SJCRH30 (cell line): ENCODE measurements at regions not wholly inside any gene's neighbourhood (a gene's known extent, or its start where the extent isn't known, plus 50 kb on each side); places are given as distances from the start of the nearest gene placed in this dataset.
A peak's percentile ranks its signal among the peaks of the same experiment; 100 is the strongest.

ENCODE experiments used
- DNase-seq, 2 experiments: peaks; one replicate each; pipeline ENCODE4 v3.0.0-alpha.2; 2015 to 2020
- H3K27ac ChIP-seq: fragments of 250-450 bp; sonication (Bioruptor Pico); 2 replicates; pipeline ENCODE4 v1.5.1; 2020; ENCODE audit warnings: mild to moderate bottlenecking, moderate library complexity
- H3K27me3 ChIP-seq: fragments of 250-450 bp; sonication (Bioruptor Pico); 2 replicates; pipeline ENCODE4 v1.5.1; 2020; ENCODE audit warnings: mild to moderate bottlenecking, moderate library complexity
- H3K36me3 ChIP-seq: fragments of 250-450 bp; sonication (Bioruptor Pico); 2 replicates; pipeline ENCODE4 v1.5.1; 2020; ENCODE audit warnings: mild to moderate bottlenecking, moderate library complexity
- H3K4me1 ChIP-seq: fragments of 250-450 bp; sonication (Bioruptor Pico); 2 replicates; pipeline ENCODE4 v1.5.1; 2020; ENCODE audit warnings: mild to moderate bottlenecking, moderate library complexity
- H3K4me3 ChIP-seq: fragments of 250-450 bp; sonication (Bioruptor Pico); 2 replicates; pipeline ENCODE4 v1.5.1; 2020; ENCODE audit warnings: mild to moderate bottlenecking, moderate library complexity
- H3K9me3 ChIP-seq: fragments of 250-450 bp; sonication (Bioruptor Pico); replicated peaks from 2 replicates; pipeline ENCODE4 v1.5.1; 2020; ENCODE audit warnings: mild to moderate bottlenecking, moderate library complexity

- no peak overlapping the region for H3K27ac ChIP-seq
Measured at GRCh38 chr7:54837761-54838160, 78.8 kb upstream of the SEC61G start.

DNA sequence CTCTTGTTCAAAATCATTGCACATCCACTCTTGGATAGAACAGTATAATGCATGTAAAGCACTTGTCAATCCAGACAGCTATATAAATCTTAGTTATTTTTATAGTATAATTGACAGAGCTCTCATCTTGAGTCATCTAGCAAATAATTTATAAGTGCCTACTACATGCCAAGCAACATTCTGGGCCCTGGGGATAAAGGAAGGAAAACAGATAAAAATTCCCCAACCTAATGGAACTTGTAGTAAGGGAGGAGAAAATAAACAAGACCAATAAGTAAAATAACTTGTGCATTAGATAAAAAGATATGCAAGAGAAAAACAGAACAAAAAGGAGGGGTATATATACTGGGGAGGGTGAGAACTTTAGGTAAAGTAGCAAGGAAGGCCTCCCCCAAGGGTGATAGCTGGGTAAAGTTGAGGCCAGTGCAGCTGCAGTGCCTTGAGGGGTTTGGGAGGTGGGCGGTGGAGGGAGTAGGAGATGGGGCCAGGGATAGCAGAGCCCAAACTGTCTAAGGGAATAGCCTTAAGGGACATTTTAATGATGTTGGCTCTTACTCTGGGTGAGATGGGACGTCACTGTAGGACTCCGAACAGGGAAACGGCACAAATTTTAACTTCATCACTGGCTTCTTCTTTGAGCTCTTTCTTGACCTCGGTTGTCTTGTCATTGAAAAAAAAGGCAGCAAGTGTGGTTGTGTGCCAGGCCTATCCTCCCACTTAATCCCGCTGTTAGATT is 79.3 kb upstream of the SEC61G start:
- H3K27ac ChIP-seq, result no peak overlapping the region

More at GRCh38 chr7:54837761-54838160, 78.8 kb upstream of the SEC61G start:
- H3K27me3 ChIP-seq, result no peaks in the 10 kb centered on the region
- H3K4me3 ChIP-seq, result no peak overlapping the region
- H3K36me3 ChIP-seq, result no peaks in the 10 kb centered on the region
- H3K4me1 ChIP-seq, result peaks cover 13% of the 10 kb centered on the region
- no peaks in the 10 kb centered on the region for H3K9me3 ChIP-seq
- no peak for DNase-seq

DNA sequence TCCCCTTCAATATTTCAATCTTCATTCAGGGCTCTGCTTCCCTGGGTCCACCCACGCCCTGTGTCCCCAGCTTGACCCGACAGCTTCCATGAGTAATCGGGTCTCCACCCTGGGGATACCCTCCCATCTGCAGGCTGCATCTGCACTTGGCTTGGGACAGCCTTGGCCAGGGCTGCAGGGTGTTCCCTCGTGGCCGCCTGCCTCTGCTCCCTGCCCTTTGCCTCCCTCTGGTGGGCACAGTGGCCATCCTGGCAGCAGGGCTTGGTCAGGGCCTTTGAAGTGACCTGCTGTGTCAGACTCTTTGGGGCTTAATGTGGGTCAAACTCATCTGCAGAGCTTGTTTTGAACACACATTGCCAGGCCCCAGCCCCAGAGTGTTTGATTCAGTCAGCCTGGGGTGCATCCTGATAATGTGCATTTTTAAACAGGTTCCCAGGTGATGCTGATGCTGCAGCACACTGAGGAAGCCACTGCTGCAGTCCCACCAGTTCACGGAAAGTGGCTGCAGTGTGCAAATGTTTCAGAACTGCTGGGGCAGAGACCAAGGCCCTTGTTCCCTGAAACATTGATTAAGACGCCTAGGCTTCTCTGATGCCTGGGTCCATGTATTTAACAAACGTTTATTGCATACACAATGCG is 80.7 kb upstream of the SEC61G start:
- no peaks in the 10 kb centered on the region for H3K27me3 ChIP-seq
- no peak overlapping the region for H3K4me3 ChIP-seq
- no peaks in the 10 kb centered on the region for H3K36me3 ChIP-seq
- H3K27ac ChIP-seq, result no peak overlapping the region
- peak; percentile 61 to 70 for DNase-seq
- no peaks in the 10 kb centered on the region for H3K9me3 ChIP-seq
- H3K4me1 ChIP-seq, result peaks cover 13% of the 10 kb centered on the region

More for the DNA sequence above, 79.3 kb upstream of the SEC61G start:
- no peaks in the 10 kb centered on the region for H3K27me3 ChIP-seq
- H3K9me3 ChIP-seq, result no peaks in the 10 kb centered on the region
- no peaks in the 10 kb centered on the region for H3K36me3 ChIP-seq
- DNase-seq, result no peak
- H3K4me3 ChIP-seq, result no peak overlapping the region
- H3K4me1 ChIP-seq, result peaks cover 13% of the 10 kb centered on the region

DNA sequence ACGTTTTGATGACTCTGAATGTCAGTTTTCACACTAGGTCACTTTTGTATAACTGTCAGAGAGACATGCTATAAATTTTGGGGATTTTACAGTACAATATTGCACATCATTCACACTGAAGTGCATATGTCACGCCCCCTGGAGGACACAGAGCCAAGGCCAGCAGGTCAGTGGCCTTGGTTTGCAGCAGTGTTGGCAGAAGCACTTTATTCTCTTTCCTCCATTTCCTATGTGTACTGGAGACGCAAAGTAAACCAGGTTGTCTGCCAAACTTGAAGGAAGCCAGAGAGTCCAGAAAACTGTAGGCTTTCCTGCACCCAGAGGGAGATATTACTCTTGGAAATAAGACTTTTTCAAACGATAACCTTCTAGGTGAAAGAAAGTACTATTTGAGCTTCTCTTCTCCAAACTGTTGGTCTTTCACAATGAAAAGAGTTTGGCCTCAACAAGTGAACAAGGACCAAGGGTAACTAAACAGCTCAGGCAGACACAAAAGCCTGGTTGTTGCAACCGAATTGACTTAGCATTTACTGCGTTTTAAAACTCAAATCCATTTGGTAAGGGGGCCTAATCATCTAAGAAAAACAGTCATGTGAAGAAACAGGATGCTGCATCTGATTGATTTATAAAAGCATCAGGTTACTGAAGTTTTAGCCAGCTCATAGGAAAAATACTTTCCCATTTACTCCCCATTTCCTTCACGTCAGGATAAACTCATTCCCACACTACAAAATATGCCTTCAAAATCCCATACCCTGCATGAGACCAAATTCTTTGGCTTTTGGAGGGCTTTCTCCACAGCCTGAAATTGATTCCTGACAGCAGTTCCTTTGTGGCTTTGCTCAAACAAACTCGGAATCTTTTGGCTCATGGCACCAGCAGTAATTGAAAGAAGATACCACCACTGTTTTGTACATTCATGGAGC is 83.0 kb upstream of the SEC61G start:
- peak; percentile 21 to 68 for DNase-seq
- H3K27ac ChIP-seq, result no peak overlapping the region
- H3K9me3 ChIP-seq, result no peaks in the 10 kb centered on the region
- H3K36me3 ChIP-seq, result no peaks in the 10 kb centered on the region
- no peaks in the 10 kb centered on the region for H3K27me3 ChIP-seq
- no peak overlapping the region for H3K4me3 ChIP-seq
- peaks cover 13% of the 10 kb centered on the region for H3K4me1 ChIP-seq

GRCh38 chr7:54843841-54844355 is 84.9 kb upstream of the SEC61G start:
- Histone ChIP-seq H3K4me1 (peaks cover 13% of the 10 kb centered on the region), H3K27ac (no peak overlapping the region), H3K27me3 (no peaks in the 10 kb centered on the region), H3K4me3 (no peak overlapping the region), H3K9me3 (no peaks in the 10 kb centered on the region), H3K36me3 (no peaks in the 10 kb centered on the region)
- no peak for DNase-seq

- Histone ChIP-seq H3K27me3 (no peaks in the 10 kb centered on the region), H3K4me1 (peaks cover 9% of the 10 kb centered on the region), H3K9me3 (no peaks in the 10 kb centered on the region), H3K36me3 (no peaks in the 10 kb centered on the region), H3K4me3 (no peak overlapping the region), H3K27ac (no peak overlapping the region)
- DNase-seq, result no peak
Measured at GRCh38 chr7:54846273-54846672, 87.3 kb upstream of the SEC61G start.

DNA sequence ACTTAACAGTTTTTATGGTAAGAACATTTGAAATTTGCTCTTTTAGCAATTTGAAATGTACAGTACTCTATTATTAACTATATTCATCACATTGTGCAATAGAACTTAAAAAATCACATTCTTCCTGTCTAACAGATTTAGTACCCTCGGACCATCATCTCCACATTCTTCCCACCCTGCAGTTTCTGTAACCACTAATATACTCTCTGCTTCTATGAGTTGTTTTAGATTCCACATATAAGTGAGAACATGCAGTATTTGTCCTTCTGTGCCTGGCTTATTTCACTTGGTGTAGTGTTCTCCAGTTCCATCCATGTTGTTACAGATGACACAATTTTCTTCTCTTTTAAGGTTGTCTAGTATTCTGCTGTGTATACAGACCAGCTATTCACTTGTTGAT is 88.9 kb upstream of the SEC61G start:
- no peak for DNase-seq
- no peaks in the 10 kb centered on the region for H3K9me3 ChIP-seq
- H3K27me3 ChIP-seq, result no peaks in the 10 kb centered on the region
- H3K36me3 ChIP-seq, result no peaks in the 10 kb centered on the region
- no peak overlapping the region for H3K27ac ChIP-seq
- H3K4me3 ChIP-seq, result no peak overlapping the region
- H3K4me1 ChIP-seq, result no peaks in the 10 kb centered on the region; the same call in 1 of the 2 replicates

GRCh38 chr7:54856856-54857255 is 97.8 kb upstream of the SEC61G start:
- no peak overlapping the region for H3K4me3 ChIP-seq
- H3K9me3 ChIP-seq, result no peaks in the 10 kb centered on the region
- no peaks in the 10 kb centered on the region for H3K36me3 ChIP-seq
- H3K27ac ChIP-seq, result no peak overlapping the region
- H3K27me3 ChIP-seq, result no peaks in the 10 kb centered on the region
- no peak for DNase-seq
- H3K4me1 ChIP-seq, result no peaks in the 10 kb centered on the region

GRCh38 chr7:54857294-54857693 is 98.3 kb upstream of the SEC61G start:
- no peaks in the 10 kb centered on the region for H3K9me3 ChIP-seq
- H3K27me3 ChIP-seq, result no peaks in the 10 kb centered on the region
- H3K4me1 ChIP-seq, result no peaks in the 10 kb centered on the region
- no peak overlapping the region for H3K27ac ChIP-seq
- H3K4me3 ChIP-seq, result no peak overlapping the region
- DNase-seq, result no peak
- H3K36me3 ChIP-seq, result no peaks in the 10 kb centered on the region

GRCh38 chr7:54858008-54858692 is 99.1 kb upstream of the SEC61G start:
- no peak overlapping the region for H3K4me3 ChIP-seq
- H3K27ac ChIP-seq, result no peak overlapping the region
- no peaks in the 10 kb centered on the region for H3K36me3 ChIP-seq
- H3K9me3 ChIP-seq, result no peaks in the 10 kb centered on the region
- peak in 1 of 2 experiments; percentile 22 for DNase-seq
- no peaks in the 10 kb centered on the region for H3K4me1 ChIP-seq
- H3K27me3 ChIP-seq, result no peaks in the 10 kb centered on the region

GRCh38 chr7:54859066-54859465 is 100.1 kb upstream of the SEC61G start:
- no peak for DNase-seq
- no peak overlapping the region for H3K27ac ChIP-seq
- H3K4me3 ChIP-seq, result no peak overlapping the region
- no peaks in the 10 kb centered on the region for H3K27me3 ChIP-seq
- no peaks in the 10 kb centered on the region for H3K36me3 ChIP-seq
- H3K9me3 ChIP-seq, result no peaks in the 10 kb centered on the region
- H3K4me1 ChIP-seq, result no peaks in the 10 kb centered on the region

- Histone ChIP-seq H3K4me1 (peaks cover 3% of the 10 kb centered on the region), H3K36me3 (no peaks in the 10 kb centered on the region), H3K27me3 (no peaks in the 10 kb centered on the region), H3K4me3 (no peak overlapping the region), H3K27ac (no peak overlapping the region), H3K9me3 (no peaks in the 10 kb centered on the region)
- DNase-seq, result no peak
Measured at GRCh38 chr7:54859545-54859944, 100.5 kb upstream of the SEC61G start.

DNA sequence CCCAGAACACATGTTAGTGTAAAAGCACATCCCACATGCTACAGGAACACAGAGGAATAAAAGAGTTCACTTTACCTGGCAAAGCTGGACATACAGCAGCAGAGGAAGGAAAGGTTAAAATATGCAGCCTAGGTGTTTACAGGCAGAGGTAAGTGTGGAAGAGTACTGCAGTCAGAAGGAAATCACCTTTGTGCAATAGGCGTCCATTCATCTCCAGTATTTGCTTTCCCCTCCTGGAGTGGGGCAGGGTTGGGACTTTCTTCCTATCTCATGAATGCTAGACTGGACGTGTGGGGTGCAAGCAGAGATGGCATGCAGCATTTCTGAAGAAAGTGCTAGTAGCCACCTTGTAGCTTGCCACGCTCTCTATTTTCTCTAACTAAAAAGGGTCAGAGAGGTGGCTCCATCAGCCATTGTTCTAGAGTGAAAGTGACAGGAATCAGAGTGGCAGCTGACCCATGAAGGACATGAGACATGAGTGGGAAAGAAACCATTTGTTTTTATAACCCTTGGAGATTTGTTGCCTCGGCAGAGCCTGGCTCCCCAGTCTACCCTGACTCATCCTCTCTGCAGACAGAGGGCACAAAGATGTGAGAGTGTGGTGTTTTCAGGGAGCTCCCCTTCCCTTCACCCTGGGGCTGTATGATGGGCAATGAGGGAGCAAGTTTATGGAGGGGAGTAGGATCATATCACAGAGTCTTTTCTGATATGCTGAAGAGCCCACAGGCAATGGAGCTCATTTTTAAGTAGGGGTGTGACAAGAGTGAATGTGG is 101.2 kb upstream of the SEC61G start:
- H3K4me3 ChIP-seq, result no peak overlapping the region
- H3K9me3 ChIP-seq, result no peaks in the 10 kb centered on the region
- DNase-seq, result no peak
- H3K4me1 ChIP-seq, result peaks cover 9% of the 10 kb centered on the region
- no peak overlapping the region for H3K27ac ChIP-seq
- H3K36me3 ChIP-seq, result no peaks in the 10 kb centered on the region
- H3K27me3 ChIP-seq, result no peaks in the 10 kb centered on the region

- no peak for DNase-seq
- Histone ChIP-seq H3K36me3 (no peaks in the 10 kb centered on the region), H3K4me3 (no peak overlapping the region), H3K27me3 (no peaks in the 10 kb centered on the region), H3K9me3 (no peaks in the 10 kb centered on the region), H3K4me1 (peaks cover 9% of the 10 kb centered on the region), H3K27ac (no peak overlapping the region)
Measured at GRCh38 chr7:54860843-54861242, 101.8 kb upstream of the SEC61G start.
